ENCODE measurements at regions not wholly inside any gene's neighbourhood (a gene's known extent, or its start where the extent isn't known, plus 50 kb on each side); places are given as distances from the start of the nearest gene placed in this dataset.

GRCh38 chr4:81921751-81922159 lies 450.0 kb upstream of the RASGEF1B start:
- no peak for DNase-seq

- DNase-seq = no peak
Measured at GRCh38 chr4:81919810-81920209, 448.1 kb upstream of the RASGEF1B start.

GRCh38 chr4:81919223-81919622 lies 447.5 kb upstream of the RASGEF1B start:
- DNase-seq = no peak

GRCh38 chr4:81915430-81915829 lies 443.7 kb upstream of the RASGEF1B start:
- DNase-seq = no peak

- no peak for DNase-seq
Measured at GRCh38 chr4:81914623-81915022, 442.9 kb upstream of the RASGEF1B start.

- peak; percentile 48 to 59 for DNase-seq
Measured at GRCh38 chr4:81913427-81913879, 441.7 kb upstream of the RASGEF1B start.

GRCh38 chr4:81912376-81913030 lies 440.8 kb upstream of the RASGEF1B start:
- no peak for DNase-seq

GRCh38 chr4:81906905-81907304 lies 435.2 kb upstream of the RASGEF1B start:
- no peak for DNase-seq

GRCh38 chr4:81905971-81906370 lies 434.3 kb upstream of the RASGEF1B start:
- no peak for DNase-seq

- DNase-seq = no peak
Measured at GRCh38 chr4:81904121-81904520, 432.4 kb upstream of the RASGEF1B start.

- no peak for DNase-seq
Measured at GRCh38 chr4:81903212-81903611, 431.5 kb upstream of the RASGEF1B start.

GRCh38 chr4:81898862-81899504 lies 427.3 kb upstream of the RASGEF1B start:
- DNase-seq = no peak

GRCh38 chr4:81896936-81897335 lies 425.2 kb upstream of the RASGEF1B start:
- no peak for DNase-seq

- no peak for DNase-seq
Measured at GRCh38 chr4:81891005-81891996, 419.6 kb upstream of the RASGEF1B start.

- DNase-seq = no peak
Measured at GRCh38 chr4:81884986-81885385, 413.3 kb upstream of the RASGEF1B start.

- DNase-seq = no peak
Measured at GRCh38 chr4:81883530-81884450, 412.1 kb upstream of the RASGEF1B start.

- DNase-seq = no peak
Measured at GRCh38 chr4:81883004-81883403, 411.3 kb upstream of the RASGEF1B start.

- no peak for DNase-seq
Measured at GRCh38 chr4:81881855-81882621, 410.3 kb upstream of the RASGEF1B start.

- DNase-seq = no peak
Measured at GRCh38 chr4:81876106-81876505, 404.4 kb upstream of the RASGEF1B start.

GRCh38 chr4:81874661-81875515 lies 403.2 kb upstream of the RASGEF1B start:
- no peak for DNase-seq

- DNase-seq = no peak
Measured at GRCh38 chr4:81870275-81870674, 398.6 kb upstream of the RASGEF1B start.
